ENCODE measurements at regions not wholly inside any gene's neighbourhood (a gene's known extent, or its start where the extent isn't known, plus 50 kb on each side); places are given as distances from the start of the nearest gene placed in this dataset.
"Not testable (repeated sequence)": the region's sequence is repeated elsewhere in the genome, so short reads cannot be mapped to it uniquely, and the experiment has no call there.

DNA sequence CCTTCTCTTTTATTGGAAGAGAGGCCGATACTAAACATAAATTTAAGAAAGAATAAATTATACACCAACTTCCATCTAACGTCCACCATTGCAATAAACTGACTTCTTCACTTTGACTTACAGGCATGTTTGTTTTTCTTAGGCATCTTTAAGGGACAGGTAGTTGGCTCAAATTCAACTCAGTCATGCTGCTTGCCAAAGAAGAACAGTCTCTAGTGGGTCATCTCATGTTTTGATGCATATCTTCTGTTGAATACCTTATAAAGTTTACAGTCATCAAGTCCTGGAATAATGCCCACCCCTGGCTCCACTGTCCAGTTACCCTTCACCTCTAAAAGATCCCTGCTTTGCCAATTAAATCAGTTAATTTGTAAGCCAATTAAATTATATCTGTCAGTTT lies 328.2 kb upstream of the GRAMD2B start:
- DNase-seq, result no peak

GRCh38 chr5:126096442-126097006 lies 326.7 kb upstream of the GRAMD2B start:
- DNase-seq, result no peak

- DNase-seq, result no peak
These were observed 325.3 kb upstream of the GRAMD2B start for GRCh38 chr5:126097876-126098275.

GRCh38 chr5:126098330-126099017 lies 324.7 kb upstream of the GRAMD2B start:
- no peak for DNase-seq

DNA sequence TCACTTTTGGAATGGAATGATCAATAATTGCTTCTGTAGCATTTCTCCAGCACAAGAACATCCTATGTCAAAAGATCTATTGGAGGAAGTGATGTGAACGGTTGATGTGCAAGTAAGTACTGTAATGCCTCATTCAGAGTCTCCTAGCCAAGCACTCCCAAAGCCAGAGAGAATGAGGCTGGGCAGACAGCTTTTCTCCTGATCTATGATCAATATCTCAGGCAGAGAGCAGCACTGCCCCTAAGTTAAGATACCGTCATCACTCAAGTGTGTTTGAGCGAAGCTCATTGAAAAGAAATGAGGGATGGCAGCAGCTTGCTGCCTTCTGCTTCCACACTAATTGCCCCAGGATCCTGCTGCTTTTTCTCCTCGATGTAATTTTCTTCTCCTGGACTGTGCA lies 324.1 kb upstream of the GRAMD2B start:
- DNase-seq, result no peak

DNA sequence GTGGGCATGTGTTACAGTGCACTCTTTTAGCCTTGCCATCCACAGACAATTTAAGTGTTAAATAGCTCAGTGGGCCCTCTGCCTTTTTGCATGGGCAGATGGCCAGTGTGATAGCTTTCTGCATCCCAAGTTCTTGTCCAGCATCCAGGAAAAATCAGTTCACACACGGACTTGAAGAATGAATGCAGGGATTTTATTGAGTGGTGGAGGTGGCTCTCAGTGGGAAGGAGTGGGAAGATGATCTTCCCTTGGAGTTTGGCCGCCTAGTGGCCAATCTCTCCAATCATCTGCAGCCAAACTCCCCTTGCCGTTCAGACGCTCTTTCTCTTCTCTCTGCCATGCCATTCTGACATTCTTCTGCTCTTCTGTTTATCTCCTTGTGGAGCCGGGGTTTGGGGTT lies 322.4 kb upstream of the GRAMD2B start:
- no peak for DNase-seq

GRCh38 chr5:126101901-126102300 lies 321.3 kb upstream of the GRAMD2B start:
- DNase-seq, result no peak

- DNase-seq, result no peak
These were observed 320.2 kb upstream of the GRAMD2B start for GRCh38 chr5:126103050-126103449.

GRCh38 chr5:126103868-126104267 lies 319.3 kb upstream of the GRAMD2B start:
- no peak for DNase-seq

- no peak for DNase-seq
These were observed 318.9 kb upstream of the GRAMD2B start for GRCh38 chr5:126104341-126104740.

- DNase-seq, result no peak
These were observed 318.3 kb upstream of the GRAMD2B start for GRCh38 chr5:126104951-126105350.

GRCh38 chr5:126106029-126106428 lies 317.2 kb upstream of the GRAMD2B start:
- DNase-seq, result no peak

DNA sequence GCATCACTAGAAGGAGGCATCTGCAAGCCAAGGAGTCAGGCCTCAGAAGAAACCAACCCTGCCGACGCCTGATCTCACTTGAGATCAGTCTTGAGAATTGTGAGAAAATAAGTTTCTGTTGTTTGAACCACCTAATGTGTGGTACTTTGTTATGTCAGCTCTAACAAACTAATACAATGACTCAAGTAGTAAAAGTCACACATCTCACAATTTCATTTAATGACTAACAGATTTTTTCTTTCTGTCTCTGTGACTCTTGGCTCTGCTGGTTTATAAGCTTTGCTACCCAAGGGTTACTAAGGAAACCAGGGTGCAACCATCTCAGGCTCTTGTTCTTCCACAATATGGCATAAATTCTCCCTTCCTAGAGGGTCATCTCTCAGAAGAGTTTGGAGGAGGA lies 315.8 kb upstream of the GRAMD2B start:
- DNase-seq, result no peak

DNA sequence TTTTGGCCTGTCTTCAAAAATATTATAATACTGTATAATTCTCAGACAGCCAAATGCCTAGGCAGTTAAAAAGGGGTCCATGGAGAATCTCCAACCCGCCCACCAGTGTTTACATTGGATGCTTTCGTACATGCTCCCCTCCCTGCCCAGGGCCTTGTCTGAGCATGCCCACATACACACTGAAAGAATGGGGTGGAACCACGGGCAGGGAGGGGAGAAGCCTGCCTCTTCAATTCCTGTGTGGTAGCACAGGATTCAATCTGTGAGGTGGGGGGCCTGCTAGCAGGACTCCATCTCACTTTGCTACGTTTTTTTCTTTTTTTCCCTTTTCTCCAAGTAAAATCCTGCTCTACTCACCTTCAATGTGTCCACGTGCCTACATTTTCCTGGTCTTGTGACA lies 314.7 kb upstream of the GRAMD2B start:
- no peak for DNase-seq

DNA sequence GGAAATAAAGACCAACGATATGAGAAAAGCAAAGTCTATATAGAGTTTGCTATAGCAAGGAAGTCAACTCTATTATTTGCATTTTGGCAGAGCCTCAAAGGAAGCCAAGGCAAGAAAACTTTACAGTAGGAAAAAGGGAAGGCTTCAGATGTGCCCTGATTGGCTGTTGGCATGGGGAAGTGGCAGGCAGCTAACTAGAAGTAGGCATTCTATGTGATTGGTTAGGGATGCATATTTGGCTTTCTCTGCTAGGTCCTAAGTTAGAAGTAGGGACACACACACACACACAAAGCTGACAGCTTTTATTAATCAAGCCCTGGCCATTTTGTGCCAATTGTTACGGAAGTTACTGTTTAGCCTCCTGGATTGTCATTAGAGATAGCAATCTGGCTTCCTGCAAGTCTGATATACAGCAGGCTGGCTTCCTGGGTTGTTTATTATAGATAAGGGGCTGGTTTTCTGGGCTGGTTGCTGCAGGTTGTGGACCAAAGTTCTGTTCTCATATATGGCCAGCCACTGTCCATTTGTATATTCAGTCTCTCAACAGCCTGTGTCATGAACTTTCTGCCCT lies 308.1 kb upstream of the GRAMD2B start:
- no peak for DNase-seq

- no peak for DNase-seq
These were observed 306.2 kb upstream of the GRAMD2B start for GRCh38 chr5:126117044-126117443.

- no peak for DNase-seq
These were observed 303.2 kb upstream of the GRAMD2B start for GRCh38 chr5:126119887-126120442.

DNA sequence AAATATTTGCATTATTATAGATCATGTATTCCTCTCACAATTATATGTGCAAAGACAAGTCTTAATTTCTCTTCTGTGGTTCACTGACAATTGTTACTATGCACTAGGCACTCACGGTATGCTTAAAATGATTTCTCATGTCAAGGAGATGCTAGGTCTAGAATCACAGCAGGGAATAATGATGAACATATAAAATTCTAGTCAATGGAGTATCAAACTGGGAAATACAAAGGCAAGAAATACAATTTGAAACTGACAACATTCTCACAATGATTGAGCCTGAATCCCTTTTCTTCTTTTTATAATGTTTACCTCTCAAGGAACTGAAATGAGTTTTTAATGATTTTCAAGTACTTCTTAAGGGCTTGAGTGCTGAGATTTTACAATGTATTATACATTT lies 302.3 kb upstream of the GRAMD2B start:
- DNase-seq, result no peak

DNA sequence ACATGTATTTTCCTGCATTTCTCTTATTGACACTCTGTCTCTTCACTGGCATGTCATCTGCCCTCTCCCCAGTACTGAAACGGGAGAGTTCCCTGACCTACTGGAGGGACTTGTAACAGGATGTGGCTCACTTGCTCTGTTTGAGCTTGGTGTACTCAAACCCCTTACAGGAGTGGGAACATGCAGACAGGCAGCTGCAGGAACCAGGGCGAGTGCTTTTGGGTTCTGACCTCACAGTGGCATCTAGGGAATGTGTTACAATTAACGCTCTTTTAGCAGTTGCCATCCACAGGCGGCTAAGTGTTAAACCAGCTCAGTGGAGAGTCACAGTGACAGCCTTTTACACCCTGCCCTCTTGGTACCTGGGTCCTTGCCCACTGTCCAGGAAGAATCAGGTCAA lies 300.3 kb upstream of the GRAMD2B start:
- no peak for DNase-seq

DNA sequence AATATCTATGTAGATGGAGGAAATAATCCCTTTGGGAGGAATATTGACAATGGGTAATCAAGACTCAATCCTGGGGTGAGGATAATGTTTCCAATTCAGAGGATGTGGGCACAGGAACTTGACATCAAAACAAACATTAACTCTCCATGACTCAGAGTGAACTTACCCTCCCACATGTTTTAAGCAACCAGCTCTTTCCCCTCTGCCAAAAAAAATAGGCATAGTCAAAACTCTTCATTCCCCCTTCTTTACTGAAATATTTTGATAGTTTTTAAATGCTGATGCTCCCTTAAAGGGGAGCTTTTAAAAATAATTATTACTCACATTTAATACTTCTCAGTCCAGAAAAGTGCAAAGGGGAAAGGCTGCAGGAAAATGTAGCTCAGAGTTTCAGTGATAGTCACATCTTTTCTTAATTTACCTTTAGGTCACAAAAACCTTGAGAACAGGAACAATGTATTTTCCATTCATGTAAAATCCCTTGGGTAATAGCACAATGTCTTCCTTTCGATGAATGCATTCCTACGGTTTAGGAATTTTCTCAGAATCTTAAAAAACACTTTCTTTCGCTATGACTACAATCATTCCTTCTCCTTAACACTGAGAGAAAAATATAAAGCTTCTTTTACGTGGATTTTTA lies 298.4 kb upstream of the GRAMD2B start:
- no peak for DNase-seq

DNA sequence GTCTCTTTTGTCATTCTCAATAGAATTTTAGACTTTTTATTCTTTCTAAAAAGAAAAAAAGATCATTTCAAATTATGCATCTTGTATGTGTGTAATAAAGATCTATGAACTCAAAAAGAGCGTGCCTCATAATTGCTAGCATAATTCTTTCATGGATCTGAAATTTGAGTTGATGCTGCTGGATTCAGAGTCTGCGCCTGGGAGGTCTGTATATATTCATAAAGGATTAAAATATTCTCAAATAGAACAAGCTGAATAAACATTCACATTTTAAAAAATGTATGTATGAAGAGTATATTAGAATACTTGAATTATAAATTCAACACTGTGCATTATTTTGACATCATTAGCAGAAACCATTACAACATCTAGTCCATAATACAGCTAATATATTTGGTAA lies 297.8 kb upstream of the GRAMD2B start:
- DNase-seq, result no peak

DNA sequence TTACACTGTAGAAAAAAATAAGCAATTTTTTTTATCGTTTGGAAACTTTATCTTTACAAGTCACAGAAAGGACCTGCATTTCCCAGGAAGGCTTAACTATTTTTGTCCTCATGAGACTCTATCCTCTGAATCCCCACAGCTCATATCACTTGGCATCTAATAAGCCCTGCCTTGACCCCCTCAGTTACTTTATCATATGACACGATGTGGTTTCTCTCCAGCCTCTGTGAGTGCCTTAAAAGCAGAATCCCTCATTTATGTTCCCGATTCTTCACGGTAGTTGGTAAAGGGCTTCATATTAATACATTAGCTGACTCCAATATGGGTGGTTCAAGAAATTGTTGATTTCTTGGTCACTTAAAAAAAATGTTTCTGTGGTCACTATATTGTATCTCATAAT lies 296.6 kb upstream of the GRAMD2B start:
- no peak for DNase-seq

DNA sequence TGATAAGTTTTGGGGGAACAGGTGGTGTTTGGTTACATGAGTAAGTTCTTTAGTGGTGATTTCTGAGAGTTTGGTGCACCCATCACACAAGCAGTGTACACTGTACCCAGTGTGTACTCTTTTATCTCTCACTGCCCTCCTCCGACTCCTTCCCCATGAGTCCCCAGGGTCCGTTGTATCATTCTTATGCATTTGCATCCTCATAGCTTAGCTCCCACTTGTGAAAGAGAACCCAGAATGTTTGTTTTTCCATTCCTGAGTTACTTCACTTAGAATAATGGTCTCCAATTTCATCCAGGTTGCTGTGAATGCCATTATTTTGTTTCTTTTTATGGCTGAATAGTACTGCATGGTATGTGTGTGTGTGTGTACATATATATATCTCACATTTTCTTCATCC lies 295.8 kb upstream of the GRAMD2B start:
- not testable (repeated sequence) for DNase-seq

DNA sequence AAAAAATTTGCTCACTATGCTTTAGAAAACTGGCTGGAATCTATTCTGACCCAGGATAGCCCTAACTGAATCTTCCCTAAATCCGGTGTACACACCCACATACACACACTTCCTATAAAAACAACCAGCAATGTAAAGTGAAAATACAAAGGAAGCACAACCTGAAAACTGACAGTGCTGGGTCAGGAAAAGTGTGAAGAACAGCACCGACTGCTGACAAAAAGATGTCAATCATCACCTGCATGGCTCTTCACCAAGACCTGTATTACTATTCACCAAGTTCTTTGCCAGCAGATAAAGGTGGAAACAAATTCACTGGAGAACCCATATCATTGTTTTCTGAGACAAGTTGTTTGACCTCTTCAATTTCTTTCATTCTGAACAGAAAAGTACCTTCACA lies 293.8 kb upstream of the GRAMD2B start:
- no peak for DNase-seq
